Activated T-cell treated with anti-CD3 and anti-CD28 coated beads for 24 hours (primary cell): ENCODE measurements at regions not wholly inside any gene's neighbourhood (a gene's known extent, or its start where the extent isn't known, plus 50 kb on each side); places are given as distances from the start of the nearest gene placed in this dataset.
"Not testable (repeated sequence)": the region's sequence is repeated elsewhere in the genome, so short reads cannot be mapped to it uniquely, and the experiment has no call there.

ENCODE experiments used
- DNase-seq: peaks from one replicate; pipeline ENCODE4 v3.0.0-alpha.2; 2020; ENCODE audit warnings: low read depth

- not testable (repeated sequence) for DNase-seq
Measured at GRCh38 chr10:46802010-46802409, 109.2 kb upstream of the PTPN20 start.

GRCh38 chr10:46803082-46803481 lies 108.1 kb upstream of the PTPN20 start:
- DNase-seq, result not testable (repeated sequence)

DNA sequence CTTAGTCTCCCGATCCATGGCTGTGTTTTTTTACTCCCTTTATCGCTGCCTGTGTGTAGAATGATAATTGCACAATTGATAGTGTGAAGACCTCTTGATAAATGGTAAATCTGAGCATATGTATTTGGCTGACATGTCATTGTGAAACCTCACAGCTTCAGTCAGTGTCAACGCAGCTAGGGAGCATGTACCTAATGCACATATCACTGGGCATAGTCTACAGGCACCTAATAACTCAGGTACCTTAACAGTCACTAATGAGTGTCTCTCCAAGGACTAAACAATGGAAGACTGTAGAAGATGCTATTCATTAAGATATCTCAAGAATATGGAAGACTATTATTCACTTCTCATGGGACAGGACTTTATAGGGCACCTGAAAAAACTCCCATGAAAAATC lies 101.0 kb upstream of the PTPN20 start:
- not testable (repeated sequence) for DNase-seq

- DNase-seq, result not testable (repeated sequence)
Measured at GRCh38 chr10:46816126-46816525, 95.1 kb upstream of the PTPN20 start.

- DNase-seq, result not testable (repeated sequence)
Measured at GRCh38 chr10:46840393-46841050, 70.7 kb upstream of the PTPN20 start.

GRCh38 chr10:46841051-46841593 lies 70.1 kb upstream of the PTPN20 start:
- DNase-seq, result not testable (repeated sequence)

DNA sequence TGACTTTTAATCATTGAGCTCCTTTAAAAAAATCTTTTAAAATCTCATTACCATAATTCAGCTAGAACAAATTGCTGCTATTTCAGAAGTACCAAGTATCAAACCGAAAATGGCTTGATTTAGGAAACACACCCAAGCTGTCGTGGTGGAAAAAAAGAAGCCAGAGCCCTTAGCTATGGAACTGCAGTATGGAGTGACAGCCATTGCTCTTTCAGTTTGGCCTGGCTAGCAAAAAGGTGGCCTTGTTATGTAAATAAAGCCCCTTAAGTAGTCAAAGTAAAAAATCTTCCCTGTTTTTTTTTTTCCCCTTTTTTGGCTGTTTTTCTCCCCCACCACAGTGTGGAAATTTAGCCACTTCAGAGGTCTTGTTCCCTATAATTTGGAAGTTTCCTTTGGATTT lies 66.0 kb upstream of the PTPN20 start:
- DNase-seq, result not testable (repeated sequence)

- DNase-seq, result not testable (repeated sequence)
Measured at GRCh38 chr10:46845640-46846039, 65.6 kb upstream of the PTPN20 start.

DNA sequence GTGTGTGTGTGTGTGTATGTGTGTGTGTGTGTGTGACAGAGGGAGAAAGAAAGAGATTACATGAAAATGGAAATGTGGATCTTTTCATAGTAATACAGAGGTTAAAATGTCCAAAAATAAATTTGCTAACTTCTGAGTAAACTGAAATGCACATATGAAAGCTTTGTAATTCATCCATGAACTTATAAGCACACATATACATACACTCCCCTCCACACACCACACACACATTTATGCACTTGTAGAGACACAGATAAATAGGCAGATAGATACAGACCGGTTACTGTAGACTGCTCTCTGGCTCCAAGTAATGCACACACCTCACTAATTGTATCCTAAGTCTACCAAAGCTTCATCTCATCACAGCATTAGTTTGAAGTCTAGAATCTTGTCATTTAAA lies 50.5 kb upstream of the PTPN20 start:
- not testable (repeated sequence) for DNase-seq
